Adipocyte (in vitro differentiated cells): ENCODE measurements at regions not wholly inside any gene's neighbourhood (a gene's known extent, or its start where the extent isn't known, plus 50 kb on each side); places are given as distances from the start of the nearest gene placed in this dataset.

Experiments
- DNase-seq: peaks from one replicate; pipeline ENCODE4 v3.0.0-alpha.2; 2015; ENCODE audit warnings: low read depth
- H3K27me3 ChIP-seq: replicated peaks from 2 replicates; pipeline ENCODE4 v1.7.0; 2013; ENCODE audit warnings: mild to moderate bottlenecking, low read length, moderate library complexity; ENCODE audit not compliant: control insufficient read depth, insufficient read depth
- H3K36me3 ChIP-seq: 2 replicates; pipeline ENCODE4 v1.7.0; 2013; ENCODE audit warnings: low read length, mild to moderate bottlenecking, moderate library complexity; ENCODE audit not compliant: control insufficient read depth, insufficient read depth, severe bottlenecking
- H3K4me1 ChIP-seq: 2 replicates; pipeline ENCODE4 v1.7.0; 2013; ENCODE audit warnings: mild to moderate bottlenecking, low read length, moderate library complexity; ENCODE audit not compliant: control insufficient read depth, insufficient read depth
- H3K4me3 ChIP-seq: 2 replicates; pipeline ENCODE4 v1.7.0; 2013; ENCODE audit warnings: mild to moderate bottlenecking, low read length, moderate library complexity
- H3K9ac ChIP-seq: 2 replicates; pipeline ENCODE4 v1.7.0; 2013; ENCODE audit warnings: mild to moderate bottlenecking, low read length, moderate library complexity
- H3K9me3 ChIP-seq: 2 replicates; pipeline ENCODE4 v1.7.0; 2013; ENCODE audit warnings: mild to moderate bottlenecking, low read length, moderate library complexity; ENCODE audit not compliant: control insufficient read depth

- no peak overlapping the region for H3K9ac ChIP-seq
- DNase-seq, result no peak
- H3K4me1 ChIP-seq, result no peaks in the 10 kb centered on the region
- H3K36me3 ChIP-seq, result no peaks in the 10 kb centered on the region
- no peak overlapping the region for H3K4me3 ChIP-seq
- H3K9me3 ChIP-seq, result no peaks in the 10 kb centered on the region
- no peaks in the 10 kb centered on the region for H3K27me3 ChIP-seq
These were observed 164.6 kb upstream of the PDGFD start for GRCh38 chr11:104328512-104328907.

GRCh38 chr11:104327861-104328511 is 164.0 kb upstream of the PDGFD start:
- Histone ChIP-seq H3K36me3 (no peaks in the 10 kb centered on the region), H3K9ac (no peak overlapping the region), H3K9me3 (no peaks in the 10 kb centered on the region), H3K27me3 (no peaks in the 10 kb centered on the region), H3K4me3 (no peak overlapping the region), H3K4me1 (no peaks in the 10 kb centered on the region)
- no peak for DNase-seq

- Histone ChIP-seq H3K4me3 (no peak overlapping the region), H3K9ac (no peak overlapping the region), H3K9me3 (no peaks in the 10 kb centered on the region), H3K4me1 (no peaks in the 10 kb centered on the region), H3K27me3 (no peaks in the 10 kb centered on the region), H3K36me3 (no peaks in the 10 kb centered on the region)
- no peak for DNase-seq
These were observed 161.1 kb upstream of the PDGFD start for GRCh38 chr11:104325093-104325492.

GRCh38 chr11:104324276-104324675 is 160.3 kb upstream of the PDGFD start:
- H3K4me1 ChIP-seq, result no peaks in the 10 kb centered on the region
- no peak overlapping the region for H3K4me3 ChIP-seq
- H3K9ac ChIP-seq, result no peak overlapping the region
- no peaks in the 10 kb centered on the region for H3K27me3 ChIP-seq
- H3K36me3 ChIP-seq, result no peaks in the 10 kb centered on the region
- H3K9me3 ChIP-seq, result no peaks in the 10 kb centered on the region
- no peak for DNase-seq

GRCh38 chr11:104323841-104324240 is 159.9 kb upstream of the PDGFD start:
- no peak for DNase-seq
- Histone ChIP-seq H3K9ac (no peak overlapping the region), H3K36me3 (no peaks in the 10 kb centered on the region), H3K9me3 (no peaks in the 10 kb centered on the region), H3K4me1 (no peaks in the 10 kb centered on the region), H3K4me3 (no peak overlapping the region), H3K27me3 (no peaks in the 10 kb centered on the region)

GRCh38 chr11:104322696-104323095 is 158.7 kb upstream of the PDGFD start:
- no peaks in the 10 kb centered on the region for H3K36me3 ChIP-seq
- H3K4me1 ChIP-seq, result no peaks in the 10 kb centered on the region
- no peaks in the 10 kb centered on the region for H3K27me3 ChIP-seq
- no peak for DNase-seq
- no peak overlapping the region for H3K9ac ChIP-seq
- H3K4me3 ChIP-seq, result no peak overlapping the region
- H3K9me3 ChIP-seq, result no peaks in the 10 kb centered on the region

- Histone ChIP-seq H3K4me1 (no peaks in the 10 kb centered on the region), H3K9ac (no peak overlapping the region), H3K9me3 (peaks cover 7% of the 10 kb centered on the region), H3K36me3 (no peaks in the 10 kb centered on the region), H3K4me3 (no peak overlapping the region), H3K27me3 (no peaks in the 10 kb centered on the region)
- no peak for DNase-seq
These were observed 157.0 kb upstream of the PDGFD start for GRCh38 chr11:104320956-104321355.

GRCh38 chr11:104320097-104320496 is 156.2 kb upstream of the PDGFD start:
- peaks cover 7% of the 10 kb centered on the region for H3K9me3 ChIP-seq
- H3K27me3 ChIP-seq, result no peaks in the 10 kb centered on the region
- DNase-seq, result peak; percentile 50
- H3K4me1 ChIP-seq, result no peaks in the 10 kb centered on the region
- no peak overlapping the region for H3K4me3 ChIP-seq
- no peak overlapping the region for H3K9ac ChIP-seq
- no peaks in the 10 kb centered on the region for H3K36me3 ChIP-seq

- Histone ChIP-seq H3K36me3 (no peaks in the 10 kb centered on the region), H3K4me1 (no peaks in the 10 kb centered on the region), H3K9ac (no peak overlapping the region), H3K4me3 (no peak overlapping the region), H3K9me3 (peaks cover 7% of the 10 kb centered on the region), H3K27me3 (no peaks in the 10 kb centered on the region)
- DNase-seq, result no peak
These were observed 155.4 kb upstream of the PDGFD start for GRCh38 chr11:104319396-104319795.

- Histone ChIP-seq H3K9me3 (no peaks in the 10 kb centered on the region), H3K4me1 (no peaks in the 10 kb centered on the region), H3K36me3 (no peaks in the 10 kb centered on the region), H3K4me3 (no peak overlapping the region), H3K9ac (no peak overlapping the region), H3K27me3 (no peaks in the 10 kb centered on the region)
- DNase-seq, result no peak
These were observed 143.0 kb upstream of the PDGFD start for GRCh38 chr11:104306862-104307474.

- Histone ChIP-seq H3K9me3 (no peaks in the 10 kb centered on the region), H3K27me3 (no peaks in the 10 kb centered on the region), H3K9ac (no peak overlapping the region), H3K4me1 (no peaks in the 10 kb centered on the region), H3K4me3 (no peak overlapping the region), H3K36me3 (no peaks in the 10 kb centered on the region)
- no peak for DNase-seq
These were observed 137.8 kb upstream of the PDGFD start for GRCh38 chr11:104301776-104302175.

GRCh38 chr11:104291646-104292045 is 127.7 kb upstream of the PDGFD start:
- H3K4me1 ChIP-seq, result no peaks in the 10 kb centered on the region
- no peak overlapping the region for H3K4me3 ChIP-seq
- H3K9ac ChIP-seq, result no peak overlapping the region
- no peaks in the 10 kb centered on the region for H3K36me3 ChIP-seq
- no peaks in the 10 kb centered on the region for H3K9me3 ChIP-seq
- no peaks in the 10 kb centered on the region for H3K27me3 ChIP-seq
- DNase-seq, result peak; percentile 17
